HEK293 (cell line): ENCODE measurements at regions not wholly inside any gene's neighbourhood (a gene's known extent, or its start where the extent isn't known, plus 50 kb on each side); places are given as distances from the start of the nearest gene placed in this dataset.

Experiments used
- GLI4 ChIP-seq: fragments of 450-650 bp; formaldehyde crosslinking; IDR thresholded peaks from 2 replicates; pipeline ENCODE4 v1.5.1; 2016; ENCODE audit warnings: missing biosample characterization, missing genetic modification characterization
- KLF1 ChIP-seq: fragments of 450-650 bp; formaldehyde crosslinking; IDR thresholded peaks from 2 replicates; pipeline ENCODE4 v1.5.1; 2016; ENCODE audit warnings: missing biosample characterization, missing genetic modification characterization
- MYNN ChIP-seq: fragments of 450-650 bp; formaldehyde crosslinking; IDR thresholded peaks from 2 replicates; pipeline ENCODE4 v1.5.1; 2016; ENCODE audit warnings: missing biosample characterization, missing genetic modification characterization, borderline replicate concordance
- RBAK ChIP-seq: fragments of 450-650 bp; formaldehyde crosslinking; IDR thresholded peaks from 2 replicates; pipeline ENCODE4 v1.5.1; 2016; ENCODE audit warnings: missing biosample characterization, missing genetic modification characterization
- YY1 ChIP-seq: fragments of 450-650 bp; formaldehyde crosslinking; IDR thresholded peaks from 2 replicates; pipeline ENCODE4 v1.5.1; 2018; ENCODE audit warnings: missing biosample characterization, missing genetic modification characterization
- ZBTB8A ChIP-seq: fragments of 450-650 bp; formaldehyde crosslinking; IDR thresholded peaks from 2 replicates; pipeline ENCODE4 v1.5.1; 2016; ENCODE audit warnings: missing biosample characterization, missing genetic modification characterization
- ZNF175 ChIP-seq: fragments of 450-650 bp; formaldehyde crosslinking; IDR thresholded peaks from 2 replicates; pipeline ENCODE4 v1.5.1; 2016; ENCODE audit warnings: missing biosample characterization, missing genetic modification characterization
- ZNF248 ChIP-seq: fragments of 450-650 bp; formaldehyde crosslinking; IDR thresholded peaks from 2 replicates; pipeline ENCODE4 v1.5.1; 2017; ENCODE audit warnings: missing biosample characterization, missing genetic modification characterization
- ZNF707 ChIP-seq: fragments of 450-650 bp; formaldehyde crosslinking; IDR thresholded peaks from 2 replicates; pipeline ENCODE4 v1.5.1; 2016; ENCODE audit warnings: missing biosample characterization, missing genetic modification characterization
- ZSCAN16 ChIP-seq: fragments of 450-650 bp; formaldehyde crosslinking; IDR thresholded peaks from 2 replicates; pipeline ENCODE4 v1.5.1; 2016; ENCODE audit warnings: missing biosample characterization, missing genetic modification characterization
- TF ChIP-seq, protein P1 (sequence below): fragments of 450-650 bp; formaldehyde crosslinking; IDR thresholded peaks from 2 replicates; pipeline ENCODE4 v1.5.1; 2016; ENCODE audit warnings: missing biosample characterization, missing genetic modification characterization
- TF ChIP-seq, protein P2 (sequence below): fragments of 450-650 bp; formaldehyde crosslinking; IDR thresholded peaks from 2 replicates; pipeline ENCODE4 v1.5.1; 2016; ENCODE audit warnings: missing biosample characterization, missing genetic modification characterization

DNA sequence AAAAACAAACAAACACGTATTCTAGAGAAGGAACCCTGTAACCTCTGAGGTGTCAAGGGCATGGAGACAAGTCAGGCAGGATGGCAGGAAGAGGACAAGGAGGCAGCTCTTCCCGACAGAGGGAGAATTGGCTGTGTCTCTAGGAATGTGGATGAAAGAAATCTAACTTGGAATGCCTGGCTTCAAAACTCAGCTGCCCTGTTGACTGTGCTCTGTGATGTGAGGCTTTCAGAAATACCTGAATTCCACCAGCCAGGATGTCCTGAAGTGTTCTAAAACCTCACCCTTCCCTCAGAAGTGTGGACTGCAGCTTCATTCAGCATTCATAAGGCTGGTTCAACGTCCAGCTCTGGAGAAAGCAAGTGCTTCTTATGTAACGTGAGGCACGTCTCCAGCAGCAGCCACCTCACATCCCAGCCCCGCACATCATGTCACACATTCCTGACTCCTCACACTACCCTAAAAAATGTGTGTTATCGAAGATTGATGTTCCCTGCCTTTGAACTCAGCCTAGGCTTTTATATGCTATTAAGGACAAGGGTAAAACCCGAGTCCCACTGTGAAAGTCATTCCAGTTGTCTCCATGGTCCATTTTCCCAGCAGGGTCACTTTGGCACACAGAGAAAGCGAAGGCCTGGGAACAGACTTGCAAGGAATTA lies 398.9 kb downstream of the ETS1 start:
- TF ChIP-seq, protein P1, sequence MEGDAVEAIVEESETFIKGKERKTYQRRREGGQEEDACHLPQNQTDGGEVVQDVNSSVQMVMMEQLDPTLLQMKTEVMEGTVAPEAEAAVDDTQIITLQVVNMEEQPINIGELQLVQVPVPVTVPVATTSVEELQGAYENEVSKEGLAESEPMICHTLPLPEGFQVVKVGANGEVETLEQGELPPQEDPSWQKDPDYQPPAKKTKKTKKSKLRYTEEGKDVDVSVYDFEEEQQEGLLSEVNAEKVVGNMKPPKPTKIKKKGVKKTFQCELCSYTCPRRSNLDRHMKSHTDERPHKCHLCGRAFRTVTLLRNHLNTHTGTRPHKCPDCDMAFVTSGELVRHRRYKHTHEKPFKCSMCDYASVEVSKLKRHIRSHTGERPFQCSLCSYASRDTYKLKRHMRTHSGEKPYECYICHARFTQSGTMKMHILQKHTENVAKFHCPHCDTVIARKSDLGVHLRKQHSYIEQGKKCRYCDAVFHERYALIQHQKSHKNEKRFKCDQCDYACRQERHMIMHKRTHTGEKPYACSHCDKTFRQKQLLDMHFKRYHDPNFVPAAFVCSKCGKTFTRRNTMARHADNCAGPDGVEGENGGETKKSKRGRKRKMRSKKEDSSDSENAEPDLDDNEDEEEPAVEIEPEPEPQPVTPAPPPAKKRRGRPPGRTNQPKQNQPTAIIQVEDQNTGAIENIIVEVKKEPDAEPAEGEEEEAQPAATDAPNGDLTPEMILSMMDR, result no peak
- TF ChIP-seq MYNN (tag by site-specific recombination) (no peak), KLF1 (tag by site-specific recombination) (no peak), YY1 (tag by site-specific recombination) (no peak), ZNF175 (tag by site-specific recombination) (no peak), ZNF248 (tag by site-specific recombination) (no peak), RBAK (tag by site-specific recombination) (no peak), ZBTB8A (no peak), ZNF707 (tag by site-specific recombination) (no peak), ZSCAN16 (tag by site-specific recombination) (no peak), GLI4 (tag by site-specific recombination) (no peak)
- TF ChIP-seq, protein P2, sequence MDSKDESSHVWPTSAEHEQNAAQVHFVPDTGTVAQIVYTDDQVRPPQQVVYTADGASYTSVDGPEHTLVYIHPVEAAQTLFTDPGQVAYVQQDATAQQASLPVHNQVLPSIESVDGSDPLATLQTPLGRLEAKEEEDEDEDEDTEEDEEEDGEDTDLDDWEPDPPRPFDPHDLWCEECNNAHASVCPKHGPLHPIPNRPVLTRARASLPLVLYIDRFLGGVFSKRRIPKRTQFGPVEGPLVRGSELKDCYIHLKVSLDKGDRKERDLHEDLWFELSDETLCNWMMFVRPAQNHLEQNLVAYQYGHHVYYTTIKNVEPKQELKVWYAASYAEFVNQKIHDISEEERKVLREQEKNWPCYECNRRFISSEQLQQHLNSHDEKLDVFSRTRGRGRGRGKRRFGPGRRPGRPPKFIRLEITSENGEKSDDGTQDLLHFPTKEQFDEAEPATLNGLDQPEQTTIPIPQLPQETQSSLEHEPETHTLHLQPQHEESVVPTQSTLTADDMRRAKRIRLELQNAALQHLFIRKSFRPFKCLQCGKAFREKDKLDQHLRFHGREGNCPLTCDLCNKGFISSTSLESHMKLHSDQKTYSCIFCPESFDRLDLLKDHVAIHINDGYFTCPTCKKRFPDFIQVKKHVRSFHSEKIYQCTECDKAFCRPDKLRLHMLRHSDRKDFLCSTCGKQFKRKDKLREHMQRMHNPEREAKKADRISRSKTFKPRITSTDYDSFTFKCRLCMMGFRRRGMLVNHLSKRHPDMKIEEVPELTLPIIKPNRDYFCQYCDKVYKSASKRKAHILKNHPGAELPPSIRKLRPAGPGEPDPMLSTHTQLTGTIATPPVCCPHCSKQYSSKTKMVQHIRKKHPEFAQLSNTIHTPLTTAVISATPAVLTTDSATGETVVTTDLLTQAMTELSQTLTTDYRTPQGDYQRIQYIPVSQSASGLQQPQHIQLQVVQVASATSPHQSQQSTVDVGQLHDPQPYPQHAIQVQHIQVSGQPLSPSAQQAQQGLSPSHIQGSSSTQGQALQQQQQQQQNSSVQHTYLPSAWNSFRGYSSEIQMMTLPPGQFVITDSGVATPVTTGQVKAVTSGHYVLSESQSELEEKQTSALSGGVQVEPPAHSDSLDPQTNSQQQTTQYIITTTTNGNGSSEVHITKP (tag by site-specific recombination), result no peak
